NOMO-1 (cell line): ENCODE measurements at regions not wholly inside any gene's neighbourhood (a gene's known extent, or its start where the extent isn't known, plus 50 kb on each side); places are given as distances from the start of the nearest gene placed in this dataset.

Experiments used
- DNase-seq, 2 experiments: peaks; one replicate each; lab custom pipeline; 2025; ENCODE audit not compliant: unreplicated experiment in 2 of 2; lab: John Stamatoyannopoulos, UW

DNA sequence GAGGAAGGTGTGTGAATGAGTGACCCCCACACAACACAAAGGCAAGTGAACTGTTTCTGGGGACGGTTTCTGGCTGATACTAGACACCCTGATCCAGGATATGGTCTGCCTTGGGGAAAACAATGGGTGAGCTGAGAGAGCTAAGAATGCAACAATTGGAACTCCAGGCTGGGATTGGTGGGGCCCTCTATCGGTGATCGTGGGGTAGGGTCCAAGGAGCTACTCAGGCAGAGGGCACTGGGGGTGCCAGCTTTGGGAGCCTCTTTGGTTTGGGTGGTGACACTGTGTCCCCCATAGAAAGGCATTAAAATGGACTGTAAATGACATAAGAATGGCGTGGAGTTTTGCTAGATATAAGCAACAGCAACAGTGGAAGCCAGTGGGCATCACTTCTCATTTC is 439.1 kb downstream of the DMAC1 start:
- no peak for DNase-seq

DNA sequence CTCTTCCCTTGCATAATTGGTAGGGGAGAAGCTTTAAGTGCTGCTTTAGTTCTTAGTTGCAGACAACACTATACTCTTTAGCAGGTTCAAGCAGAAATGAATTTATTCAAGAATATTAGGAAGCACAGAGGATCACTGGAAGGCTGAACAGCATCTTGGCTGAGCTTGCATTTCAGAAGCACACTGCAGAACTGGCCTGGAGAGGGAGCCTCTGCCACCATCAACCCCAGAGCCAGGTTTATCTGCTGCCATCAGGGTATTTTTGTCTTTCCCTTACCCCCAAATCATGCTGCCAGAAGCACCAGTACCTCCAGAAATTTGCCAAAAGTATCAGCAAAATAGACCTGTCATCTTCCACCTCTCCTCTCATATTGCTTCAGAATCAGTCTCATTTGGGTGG is 440.7 kb downstream of the DMAC1 start:
- no peak for DNase-seq

DNA sequence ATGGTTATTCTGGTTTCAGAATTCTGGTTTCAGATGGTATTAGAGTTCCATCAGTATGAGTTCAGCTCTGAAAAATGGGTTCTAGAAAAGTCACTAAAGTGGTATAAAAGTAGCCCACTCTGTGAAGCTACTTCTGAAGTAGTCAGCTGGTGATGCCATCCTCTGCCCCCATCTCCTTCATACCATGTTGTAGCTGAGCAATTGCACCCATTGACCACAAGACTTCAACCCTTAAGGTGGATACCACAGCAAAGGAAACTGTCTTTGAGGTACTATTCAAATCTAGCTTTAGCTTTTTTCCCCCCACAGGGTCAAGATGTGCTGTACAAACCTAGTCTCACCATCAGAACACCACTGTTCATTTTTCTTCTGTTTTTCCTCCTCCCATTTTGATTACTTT is 444.9 kb downstream of the DMAC1 start:
- no peak for DNase-seq

DNA sequence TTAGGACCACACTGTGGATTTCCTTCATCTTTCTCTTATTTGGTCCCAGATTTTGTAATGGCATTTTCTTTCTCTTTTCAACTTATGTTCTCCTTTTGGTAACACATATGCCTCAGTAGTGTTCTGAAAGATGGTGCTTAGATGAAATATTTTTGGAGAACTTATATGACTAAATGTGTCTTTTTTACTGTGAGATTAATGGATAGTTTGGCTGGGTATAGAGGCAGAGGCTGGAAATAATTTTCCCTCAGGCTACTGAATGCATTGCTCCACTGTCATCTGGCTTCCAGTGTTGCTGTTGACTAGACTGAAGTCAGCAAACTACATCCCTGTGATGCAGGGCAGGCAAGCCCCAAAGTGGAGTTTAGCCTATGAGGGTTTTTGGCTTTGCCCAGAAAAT is 450.9 kb downstream of the DMAC1 start:
- no peak for DNase-seq

- no peak for DNase-seq
These were observed 452.0 kb downstream of the DMAC1 start for GRCh38 chr9:7347556-7347955.

- DNase-seq = no peak
These were observed 453.4 kb downstream of the DMAC1 start for GRCh38 chr9:7346144-7346543.

DNA sequence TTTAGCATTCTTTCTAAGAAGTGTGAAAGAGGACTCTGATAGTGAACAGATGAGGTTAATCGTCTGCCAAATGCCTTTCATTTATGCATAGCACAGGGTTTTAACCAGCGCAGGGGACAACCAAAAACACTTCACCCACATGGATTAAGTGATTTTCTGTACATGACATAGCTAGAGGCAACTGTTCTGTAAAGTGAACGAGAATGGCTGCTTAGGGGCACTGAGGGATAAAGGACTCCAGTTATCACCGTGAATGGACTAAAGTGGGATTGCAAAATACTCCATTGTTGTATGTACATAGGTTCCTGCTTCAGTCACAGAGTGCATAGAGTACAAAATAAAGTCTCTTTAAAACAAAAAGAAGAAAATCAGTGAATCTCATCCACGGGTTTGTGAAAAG is 456.8 kb downstream of the DMAC1 start:
- DNase-seq = no peak

- DNase-seq = no peak
These were observed 457.3 kb downstream of the DMAC1 start for GRCh38 chr9:7342229-7342628.

DNA sequence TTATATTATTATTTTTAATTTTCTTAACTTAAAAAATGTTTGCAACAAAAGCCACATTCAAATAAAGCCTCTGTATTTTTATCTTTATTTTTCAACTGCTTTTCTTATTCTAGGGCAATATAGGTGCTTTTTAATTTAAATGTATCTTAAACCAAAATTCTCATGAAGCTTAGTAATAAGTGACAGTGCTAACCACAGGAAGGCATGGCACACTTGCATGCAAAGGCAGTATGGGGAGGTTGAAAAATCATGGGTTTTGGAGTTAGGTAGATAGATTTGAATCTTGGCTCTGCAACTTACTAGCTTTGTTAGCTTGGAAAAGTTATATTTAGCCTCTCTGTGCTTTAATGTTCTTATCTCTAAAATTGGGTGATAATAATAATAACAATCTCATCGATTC is 458.0 kb downstream of the DMAC1 start:
- DNase-seq = no peak

GRCh38 chr9:7340451-7340850 is 459.1 kb downstream of the DMAC1 start:
- no peak for DNase-seq

- DNase-seq = no peak
These were observed 460.8 kb downstream of the DMAC1 start for GRCh38 chr9:7338586-7339281.

DNA sequence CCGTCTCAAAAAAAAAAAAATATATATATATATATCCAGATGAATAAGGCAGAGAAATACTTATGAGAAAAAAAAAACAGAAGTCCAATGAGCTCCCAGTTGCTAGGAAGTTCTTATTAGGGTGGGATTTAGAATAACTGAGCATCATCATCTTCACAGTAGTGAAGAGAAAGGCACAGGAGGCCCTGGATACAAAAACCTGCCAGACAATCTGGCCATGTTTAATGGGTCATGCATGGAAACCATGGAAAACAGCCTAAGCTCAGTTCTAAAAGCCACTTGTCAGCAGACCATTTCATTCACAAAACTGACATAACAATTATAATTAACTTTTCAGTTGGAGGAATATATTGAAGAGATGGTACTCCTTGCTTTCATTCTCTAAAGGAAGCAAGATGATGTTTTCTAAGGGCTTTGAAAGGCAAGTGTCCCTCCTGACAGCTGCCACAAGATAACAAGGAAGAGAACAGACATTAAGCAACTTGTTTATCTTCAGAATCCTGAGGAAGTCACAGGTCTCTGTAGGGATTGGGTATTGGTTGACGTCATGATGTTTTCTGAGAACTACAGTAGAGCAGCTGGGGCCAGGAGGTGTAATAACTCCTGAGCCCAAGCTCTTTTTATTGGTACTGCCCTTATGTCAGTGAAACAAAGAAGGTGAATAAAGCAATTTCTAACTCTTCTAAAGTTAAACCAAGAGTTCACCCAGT is 463.1 kb downstream of the DMAC1 start:
- no peak for DNase-seq

GRCh38 chr9:7333719-7334118 is 465.9 kb downstream of the DMAC1 start:
- DNase-seq = no peak

DNA sequence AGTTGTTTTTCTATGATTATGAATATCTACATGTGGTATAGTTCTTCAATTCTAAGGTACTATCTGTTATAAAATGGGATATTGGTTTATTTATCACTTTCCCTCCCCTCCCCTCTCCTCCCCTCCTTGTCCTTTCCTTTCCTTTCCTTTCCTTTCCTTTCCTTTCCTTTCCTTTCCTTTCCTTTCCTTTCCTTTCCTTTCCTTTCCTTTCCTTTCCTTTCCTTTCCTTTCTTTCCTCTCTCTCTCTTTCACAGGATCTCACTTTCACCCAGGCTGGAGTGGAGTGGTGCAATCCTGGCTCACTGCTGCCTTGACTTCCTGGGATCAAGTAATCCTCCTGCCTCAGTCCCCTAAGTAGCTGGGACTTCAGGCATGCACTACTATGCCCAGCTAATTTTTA is 466.8 kb downstream of the DMAC1 start:
- DNase-seq = no peak

- DNase-seq = no peak
These were observed 471.1 kb downstream of the DMAC1 start for GRCh38 chr9:7328453-7328852.

GRCh38 chr9:7325995-7326394 is 473.6 kb downstream of the DMAC1 start:
- no peak for DNase-seq

- no peak for DNase-seq
These were observed 475.4 kb downstream of the DMAC1 start for GRCh38 chr9:7324152-7324598.

- no peak for DNase-seq
These were observed 478.7 kb downstream of the DMAC1 start for GRCh38 chr9:7320841-7321240.

GRCh38 chr9:7320139-7320538 is 479.4 kb downstream of the DMAC1 start:
- DNase-seq = no peak

DNA sequence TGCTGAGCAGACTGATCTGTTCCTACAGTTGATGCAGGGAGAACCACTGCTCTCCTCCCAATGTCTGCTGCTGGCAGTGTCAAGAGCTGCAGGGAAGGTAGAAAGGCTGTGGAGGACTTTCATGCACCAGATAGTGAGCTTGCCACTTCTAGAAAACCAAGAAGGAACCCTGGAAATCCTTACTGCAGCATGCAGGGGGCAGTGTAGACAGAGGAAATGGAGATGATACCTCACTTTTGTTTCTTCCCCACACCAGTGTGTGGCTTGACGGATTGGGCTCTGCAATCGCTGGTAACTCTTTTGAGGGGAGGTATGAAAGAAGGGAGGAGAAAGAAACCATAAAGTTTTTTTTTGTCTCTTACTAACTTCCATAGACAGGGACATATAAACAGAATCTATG is 480.7 kb downstream of the DMAC1 start:
- no peak for DNase-seq

DNA sequence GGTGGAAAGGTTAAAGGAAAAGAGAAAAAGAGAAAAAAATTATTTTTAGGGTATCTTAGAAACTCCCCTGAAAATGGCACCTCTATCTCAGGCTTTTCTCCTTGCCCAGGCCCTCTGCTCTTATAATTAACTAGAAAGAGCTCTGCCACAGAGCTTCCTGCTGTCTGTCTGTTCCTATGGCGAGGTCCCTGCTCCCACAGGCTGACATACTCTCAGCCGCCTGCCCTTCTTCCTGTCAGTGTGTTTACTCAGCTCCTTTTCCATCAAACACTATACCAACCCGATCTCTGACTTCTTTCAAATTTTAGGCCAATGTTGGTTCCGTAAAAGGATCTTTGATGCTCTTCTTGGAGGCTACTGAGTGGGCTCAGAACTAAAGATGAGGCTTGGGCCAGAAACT is 482.6 kb downstream of the DMAC1 start:
- DNase-seq = no peak

DNA sequence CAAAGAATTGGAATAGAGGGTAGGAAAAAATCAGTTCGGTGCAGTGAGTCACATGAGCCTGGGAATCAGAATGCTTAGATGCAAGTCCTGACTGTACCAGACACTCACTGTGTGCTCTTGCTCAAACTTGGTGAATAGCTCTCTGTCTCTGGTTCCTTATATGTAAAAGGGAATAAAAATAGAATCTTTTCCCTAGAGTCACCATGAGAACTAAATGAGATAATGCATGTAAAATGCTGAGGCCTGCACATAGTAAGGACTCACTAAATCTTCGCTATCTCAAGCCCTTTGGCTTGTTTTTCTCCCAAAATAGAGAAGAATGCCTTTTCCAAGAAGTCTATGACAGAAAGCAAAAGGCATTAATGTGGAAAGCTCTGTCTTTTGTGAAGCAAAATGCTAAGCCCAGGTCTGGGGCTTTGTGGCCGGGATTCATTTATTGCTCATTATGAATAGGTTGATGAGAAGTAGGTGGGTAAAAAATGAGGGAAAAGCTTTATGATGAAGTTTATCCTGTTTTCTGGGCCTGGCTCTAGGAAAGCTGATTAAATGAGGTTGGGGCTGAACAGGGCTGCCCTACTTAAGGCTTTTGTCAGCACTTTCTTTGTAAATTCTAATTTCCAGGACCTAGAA is 483.3 kb downstream of the DMAC1 start:
- no peak for DNase-seq
